ENCODE measurements at regions not wholly inside any gene's neighbourhood (a gene's known extent, or its start where the extent isn't known, plus 50 kb on each side); places are given as distances from the start of the nearest gene placed in this dataset.

GRCh38 chrX:146238173-146238572, 420.5 kb downstream of the SLITRK2 start:
- TF ChIP-seq EZH2 (IDR thresholded peaks at IDR 0.05; ENCODE audit: low read length): no peak
- TF ChIP-seq CTCF (optimal IDR thresholded peaks at IDR 0.05 in 1 of 3, IDR thresholded peaks at IDR 0.05 in 1 of 3, conservative IDR thresholded peaks at IDR 0.05 in 1 of 3; ENCODE audit: extremely low read depth in 1 of 3, insufficient read depth in 2 of 3, low read length in 3 of 3): no peak

All from keratinocyte (primary cell).